ENCODE measurements at regions not wholly inside any gene's neighbourhood (a gene's known extent, or its start where the extent isn't known, plus 50 kb on each side); places are given as distances from the start of the nearest gene placed in this dataset.

DNA sequence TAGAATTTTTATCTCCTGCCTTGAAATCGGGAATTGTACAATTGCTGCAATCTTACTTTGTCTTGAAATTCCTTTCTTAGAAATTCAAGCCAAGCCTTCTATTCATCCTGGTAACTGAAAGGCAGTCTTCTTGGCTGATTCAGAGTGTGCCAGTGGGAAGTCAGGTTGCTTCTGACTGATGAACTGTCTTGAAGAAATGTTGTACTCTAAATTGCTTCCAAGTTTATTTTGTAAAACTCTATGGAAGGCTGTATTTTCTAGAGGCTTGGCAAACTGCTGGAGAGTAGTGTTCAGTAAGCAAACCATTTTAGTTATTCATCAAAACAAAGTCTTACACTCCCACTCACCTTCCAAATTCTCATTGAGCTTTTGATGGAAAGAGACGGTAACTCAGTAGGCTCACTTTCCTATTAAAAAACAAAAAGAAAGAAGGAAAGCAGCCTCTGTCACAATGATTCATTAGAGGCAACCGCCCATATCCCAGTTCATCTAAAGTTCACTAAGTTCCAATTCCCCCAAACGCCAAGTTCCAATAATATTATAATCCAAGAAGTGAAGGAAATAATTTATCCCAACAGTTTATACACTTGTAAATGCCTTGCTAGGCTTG, 187.9 kb upstream of the MALRD1 start:
- Mint-ChIP-seq H3K27ac (no peak overlapping the region), H3K4me3 (no peak overlapping the region), H3K4me1 (no peaks in the 10 kb centered on the region), H3K27me3 (no peaks in the 10 kb centered on the region), H3K9me3 (ENCODE audit: insufficient read depth) (peaks cover 2% of the 10 kb centered on the region)
- TF ChIP-seq, protein P1, sequence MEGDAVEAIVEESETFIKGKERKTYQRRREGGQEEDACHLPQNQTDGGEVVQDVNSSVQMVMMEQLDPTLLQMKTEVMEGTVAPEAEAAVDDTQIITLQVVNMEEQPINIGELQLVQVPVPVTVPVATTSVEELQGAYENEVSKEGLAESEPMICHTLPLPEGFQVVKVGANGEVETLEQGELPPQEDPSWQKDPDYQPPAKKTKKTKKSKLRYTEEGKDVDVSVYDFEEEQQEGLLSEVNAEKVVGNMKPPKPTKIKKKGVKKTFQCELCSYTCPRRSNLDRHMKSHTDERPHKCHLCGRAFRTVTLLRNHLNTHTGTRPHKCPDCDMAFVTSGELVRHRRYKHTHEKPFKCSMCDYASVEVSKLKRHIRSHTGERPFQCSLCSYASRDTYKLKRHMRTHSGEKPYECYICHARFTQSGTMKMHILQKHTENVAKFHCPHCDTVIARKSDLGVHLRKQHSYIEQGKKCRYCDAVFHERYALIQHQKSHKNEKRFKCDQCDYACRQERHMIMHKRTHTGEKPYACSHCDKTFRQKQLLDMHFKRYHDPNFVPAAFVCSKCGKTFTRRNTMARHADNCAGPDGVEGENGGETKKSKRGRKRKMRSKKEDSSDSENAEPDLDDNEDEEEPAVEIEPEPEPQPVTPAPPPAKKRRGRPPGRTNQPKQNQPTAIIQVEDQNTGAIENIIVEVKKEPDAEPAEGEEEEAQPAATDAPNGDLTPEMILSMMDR (IDR thresholded peaks at IDR 0.05) = no peak
- TF ChIP-seq EZH2 (IDR thresholded peaks at IDR 0.05; ENCODE audit: borderline replicate concordance, insufficient read depth, low read depth, low read length, poor library complexity, severe bottlenecking) = no peak
- peaks cover 0 to 8% (median 0%) of the 10 kb centered on the region in 3 donors for H3K9me3 ChIP-seq (ENCODE audit: control extremely low read depth in 1 of 3, control insufficient read depth in 2 of 3, insufficient read depth in 1 of 3, low read length in 2 of 3)
- H3K4me3 ChIP-seq (ENCODE audit: control extremely low read depth in 1 of 5, extremely low read depth in 1 of 5, insufficient read depth in 1 of 5, low read depth in 2 of 5, low read length in 4 of 5) = no peak overlapping the region
- H3K9ac ChIP-seq (ENCODE audit: low read length) = no peak overlapping the region
- H2AFZ ChIP-seq (ENCODE audit: insufficient read depth, low read depth, low read length, poor library complexity, severe bottlenecking) = no peak overlapping the region
- H3K4me1 ChIP-seq (ENCODE audit: control insufficient read depth in 2 of 2, insufficient read depth in 2 of 2, low read length in 2 of 2) = no peaks in the 10 kb centered on the region
- ATAC-seq (ENCODE audit: low read depth) (no peak), DNase-seq (no peak)
- no peak overlapping the region for H3K4me2 ChIP-seq (replicated peaks; ENCODE audit: low read depth, low read length, poor library complexity, severe bottlenecking)
- POLR2A ChIA-PET = no interaction called here
- CTCF ChIA-PET = no interaction called here
- H4K20me1 ChIP-seq (ENCODE audit: control insufficient read depth, insufficient read depth, low read length, poor library complexity, severe bottlenecking) = no peaks in the 10 kb centered on the region
- no peak overlapping the region for H3K27ac ChIP-seq (ENCODE audit: low read length in 2 of 2)
- intact Hi-C loops (cut with micrococcal nuclease) = no loop called here
- 77% methylated on average over 1 of the region's 4 CpGs for WGBS (ENCODE audit: insufficient coverage)
- no peaks in the 10 kb centered on the region for H3K36me3 ChIP-seq (replicated peaks in 1 of 2; ENCODE audit: control extremely low read depth in 1 of 2, control insufficient read depth in 1 of 2, extremely low read depth in 1 of 2, insufficient read depth in 2 of 2, low read length in 1 of 2)
- H3K27me3 ChIP-seq (replicated peaks in 1 of 4; ENCODE audit: control extremely low read depth in 1 of 4, control insufficient read depth in 3 of 4, insufficient read depth in 4 of 4, low read length in 3 of 4) = no peaks in the 10 kb centered on the region
- no peaks in the 10 kb centered on the region for H3K79me2 ChIP-seq (ENCODE audit: control insufficient read depth, insufficient read depth, low read length)

DNA sequence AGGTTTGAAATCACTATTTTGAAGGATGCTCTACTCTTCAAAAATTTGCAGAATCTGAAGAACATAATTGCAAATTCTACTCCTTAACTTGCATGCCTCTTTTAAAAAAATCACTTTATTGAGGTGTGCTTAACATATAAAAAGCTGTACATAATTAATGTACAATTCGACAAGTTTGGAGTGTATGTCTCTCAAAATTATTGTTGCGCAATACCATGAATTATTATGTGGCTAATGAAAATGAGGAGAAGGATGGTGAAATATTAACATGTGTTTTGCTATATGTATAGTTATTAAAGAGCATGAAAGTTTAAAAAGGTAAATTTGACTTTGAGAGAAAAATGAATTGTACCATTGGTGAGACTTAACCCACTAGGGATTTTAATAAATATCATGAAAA, 187.2 kb upstream of the MALRD1 start:
- no peak overlapping the region for H3K27ac ChIP-seq (ENCODE audit: low read length in 2 of 2)
- no peaks in the 10 kb centered on the region for H3K4me1 ChIP-seq (ENCODE audit: control insufficient read depth in 2 of 2, insufficient read depth in 2 of 2, low read length in 2 of 2)
- H3K4me1 Mint-ChIP-seq = no peaks in the 10 kb centered on the region
- H3K4me3 Mint-ChIP-seq = no peak overlapping the region
- no peak for TF ChIP-seq EZH2 (IDR thresholded peaks at IDR 0.05; ENCODE audit: borderline replicate concordance, insufficient read depth, low read depth, low read length, poor library complexity, severe bottlenecking)
- TF ChIP-seq, protein P1 (IDR thresholded peaks at IDR 0.05) = no peak
- H4K20me1 ChIP-seq (ENCODE audit: control insufficient read depth, insufficient read depth, low read length, poor library complexity, severe bottlenecking) = no peaks in the 10 kb centered on the region
- no peak overlapping the region for H3K4me2 ChIP-seq (replicated peaks; ENCODE audit: low read depth, low read length, poor library complexity, severe bottlenecking)
- H3K9me3 Mint-ChIP-seq (ENCODE audit: insufficient read depth) = peaks cover 2% of the 10 kb centered on the region
- H3K4me3 ChIP-seq (ENCODE audit: control extremely low read depth in 1 of 5, extremely low read depth in 1 of 5, insufficient read depth in 1 of 5, low read depth in 2 of 5, low read length in 4 of 5) = no peak overlapping the region
- intact Hi-C loops (cut with micrococcal nuclease) = no loop called here
- no peak for DNase-seq
- H3K9me3 ChIP-seq (ENCODE audit: control extremely low read depth in 1 of 3, control insufficient read depth in 2 of 3, insufficient read depth in 1 of 3, low read length in 2 of 3) = peaks cover 0 to 8% (median 0%) of the 10 kb centered on the region in 3 donors
- no peaks in the 10 kb centered on the region for H3K79me2 ChIP-seq (ENCODE audit: control insufficient read depth, insufficient read depth, low read length)
- ChIA-PET POLR2A (no interaction called here), CTCF (no interaction called here)
- no peak overlapping the region for H3K9ac ChIP-seq (ENCODE audit: low read length)
- no peaks in the 10 kb centered on the region for H3K36me3 ChIP-seq (replicated peaks in 1 of 2; ENCODE audit: control extremely low read depth in 1 of 2, control insufficient read depth in 1 of 2, extremely low read depth in 1 of 2, insufficient read depth in 2 of 2, low read length in 1 of 2)
- no peaks in the 10 kb centered on the region for H3K27me3 Mint-ChIP-seq
- no CpG with 5 or more reads among the region's 2 CpGs for WGBS (ENCODE audit: insufficient coverage)
- no peak overlapping the region for H2AFZ ChIP-seq (ENCODE audit: insufficient read depth, low read depth, low read length, poor library complexity, severe bottlenecking)
- H3K27ac Mint-ChIP-seq = no peak overlapping the region
- no peaks in the 10 kb centered on the region for H3K27me3 ChIP-seq (replicated peaks in 1 of 4; ENCODE audit: control extremely low read depth in 1 of 4, control insufficient read depth in 3 of 4, insufficient read depth in 4 of 4, low read length in 3 of 4)
- no peak for ATAC-seq (ENCODE audit: low read depth)
